HUES6 (cell line): ENCODE measurements at regions not wholly inside any gene's neighbourhood (a gene's known extent, or its start where the extent isn't known, plus 50 kb on each side); places are given as distances from the start of the nearest gene placed in this dataset.
"Not testable (repeated sequence)": the region's sequence is repeated elsewhere in the genome, so short reads cannot be mapped to it uniquely, and the experiment has no call there.

Experiments
- H3K27ac ChIP-seq: 2 replicates; pipeline ENCODE4 v1.7.0; 2013; ENCODE audit warnings: low read depth, mild to moderate bottlenecking, low read length, inconsistent platforms
- H3K27me3 ChIP-seq: 2 replicates; pipeline ENCODE4 v1.6.1; 2013; ENCODE audit warnings: low read length; ENCODE audit not compliant: control insufficient read depth, insufficient read depth
- H3K36me3 ChIP-seq: 2 replicates; pipeline ENCODE4 v1.6.1; 2013; ENCODE audit warnings: low read length; ENCODE audit not compliant: control insufficient read depth, insufficient read depth
- H3K4me1 ChIP-seq: 2 replicates; pipeline ENCODE4 v1.6.1; 2013; ENCODE audit warnings: low read length; ENCODE audit not compliant: control insufficient read depth, insufficient read depth
- H3K4me3 ChIP-seq: 2 replicates; pipeline ENCODE4 v1.5.1; 2013; ENCODE audit warnings: low read depth, low read length
- H3K9ac ChIP-seq: one replicate; pipeline ENCODE4 v1.6.1; 2013; ENCODE audit warnings: mild to moderate bottlenecking, low read length
- H3K9me3 ChIP-seq: 2 replicates; pipeline ENCODE4 v1.6.1; 2013; ENCODE audit warnings: low read depth, low read length; ENCODE audit not compliant: control insufficient read depth, insufficient read depth

DNA sequence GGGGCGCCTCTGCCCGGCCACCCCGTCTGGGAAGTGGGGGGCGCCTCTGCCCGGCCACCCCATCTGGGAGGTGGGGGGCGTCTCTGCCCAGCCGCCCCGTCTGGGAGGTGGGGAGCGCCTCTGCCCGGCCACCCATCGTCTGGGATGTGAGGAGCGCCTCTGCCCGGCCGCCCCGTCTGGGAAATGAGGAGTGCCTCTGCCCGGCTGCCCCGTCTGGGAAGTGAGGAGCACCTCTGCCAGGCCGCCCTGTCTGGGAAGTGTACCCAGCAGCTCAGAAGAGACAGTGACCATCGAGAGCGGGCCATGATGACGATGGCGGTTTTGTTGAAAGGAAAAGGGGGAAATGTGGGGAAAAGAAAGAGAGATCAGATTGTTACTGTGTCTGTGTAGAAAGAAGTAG is 249.2 kb upstream of the USP15 start:
- not testable (repeated sequence) for H3K36me3 ChIP-seq, H3K4me1 ChIP-seq, H3K9me3 ChIP-seq, H3K4me3 ChIP-seq, H3K9ac ChIP-seq, H3K27ac ChIP-seq, H3K27me3 ChIP-seq

GRCh38 chr12:62014330-62014729 is 245.9 kb upstream of the USP15 start:
- no peaks in the 10 kb centered on the region for H3K36me3 ChIP-seq
- no peak overlapping the region for H3K4me3 ChIP-seq
- no peaks in the 10 kb centered on the region for H3K4me1 ChIP-seq
- H3K9ac ChIP-seq: no peak overlapping the region
- H3K9me3 ChIP-seq: peaks cover 4% of the 10 kb centered on the region; the same call in 1 of the 2 replicates
- H3K27ac ChIP-seq: no peak overlapping the region
- H3K27me3 ChIP-seq: no peaks in the 10 kb centered on the region

DNA sequence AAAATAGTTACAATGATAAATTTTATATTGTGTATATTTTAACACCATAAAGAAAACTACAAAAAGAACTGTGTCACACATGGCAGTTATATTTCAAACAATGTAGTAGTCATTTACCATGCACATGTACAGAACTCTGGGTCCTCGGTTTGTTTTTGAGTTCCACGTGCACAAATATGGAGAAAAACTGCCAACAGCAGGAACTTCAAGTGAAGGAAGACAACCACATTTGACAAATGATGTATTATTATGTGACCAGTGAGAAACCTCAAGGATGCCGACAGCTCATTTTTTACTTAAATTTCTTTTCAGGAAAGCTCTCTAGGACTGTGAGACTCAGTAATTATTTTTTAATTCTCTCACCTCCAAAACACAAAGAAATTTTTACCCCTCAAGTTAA is 244.2 kb upstream of the USP15 start:
- no peaks in the 10 kb centered on the region for H3K4me1 ChIP-seq
- no peak overlapping the region for H3K4me3 ChIP-seq
- H3K36me3 ChIP-seq: no peaks in the 10 kb centered on the region
- H3K9me3 ChIP-seq: peaks cover 4% of the 10 kb centered on the region; the same call in 1 of the 2 replicates
- H3K27ac ChIP-seq: no peak overlapping the region
- H3K9ac ChIP-seq: no peak overlapping the region
- H3K27me3 ChIP-seq: no peaks in the 10 kb centered on the region

GRCh38 chr12:62021808-62022207 is 238.4 kb upstream of the USP15 start:
- Histone ChIP-seq H3K36me3 (no peaks in the 10 kb centered on the region), H3K4me1 (no peaks in the 10 kb centered on the region), H3K9ac (no peak overlapping the region), H3K9me3 (no peaks in the 10 kb centered on the region), H3K27me3 (no peaks in the 10 kb centered on the region), H3K4me3 (no peak overlapping the region), H3K27ac (no peak overlapping the region)

- no peaks in the 10 kb centered on the region for H3K9me3 ChIP-seq
- H3K9ac ChIP-seq: no peak overlapping the region
- H3K27ac ChIP-seq: no peak overlapping the region
- H3K4me1 ChIP-seq: no peaks in the 10 kb centered on the region
- H3K36me3 ChIP-seq: no peaks in the 10 kb centered on the region
- no peaks in the 10 kb centered on the region for H3K27me3 ChIP-seq
- no peak overlapping the region for H3K4me3 ChIP-seq
These were observed 231.7 kb upstream of the USP15 start for GRCh38 chr12:62028536-62028935.

DNA sequence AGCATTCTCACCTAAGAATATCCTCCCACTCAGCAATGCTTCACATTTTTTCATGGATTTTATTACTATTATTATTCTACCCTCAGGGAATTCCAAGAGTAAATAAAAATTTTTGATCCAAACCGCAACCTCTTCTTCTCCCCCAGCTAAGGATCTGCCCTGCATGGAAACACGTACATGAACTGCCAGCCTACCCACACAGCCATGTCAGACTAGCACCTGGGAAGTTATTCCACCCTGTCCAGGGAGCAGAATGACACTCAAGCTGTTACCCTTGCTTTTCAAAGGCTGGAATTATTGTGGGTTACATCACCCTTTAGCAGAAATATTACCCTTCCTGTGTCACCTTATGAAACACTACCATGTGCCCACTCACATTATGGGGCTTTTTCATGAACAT is 227.3 kb upstream of the USP15 start:
- Histone ChIP-seq H3K27me3 (no peaks in the 10 kb centered on the region), H3K9ac (no peak overlapping the region), H3K4me3 (no peak overlapping the region), H3K9me3 (no peaks in the 10 kb centered on the region), H3K4me1 (no peaks in the 10 kb centered on the region), H3K36me3 (no peaks in the 10 kb centered on the region), H3K27ac (no peak overlapping the region)

- no peak overlapping the region for H3K4me3 ChIP-seq
- no peak overlapping the region for H3K27ac ChIP-seq
- no peaks in the 10 kb centered on the region for H3K4me1 ChIP-seq
- H3K27me3 ChIP-seq: no peaks in the 10 kb centered on the region
- H3K9me3 ChIP-seq: peaks cover 6% of the 10 kb centered on the region; the same call in 1 of the 2 replicates
- no peak overlapping the region for H3K9ac ChIP-seq
- no peaks in the 10 kb centered on the region for H3K36me3 ChIP-seq
These were observed 215.6 kb upstream of the USP15 start for GRCh38 chr12:62044450-62045135.

DNA sequence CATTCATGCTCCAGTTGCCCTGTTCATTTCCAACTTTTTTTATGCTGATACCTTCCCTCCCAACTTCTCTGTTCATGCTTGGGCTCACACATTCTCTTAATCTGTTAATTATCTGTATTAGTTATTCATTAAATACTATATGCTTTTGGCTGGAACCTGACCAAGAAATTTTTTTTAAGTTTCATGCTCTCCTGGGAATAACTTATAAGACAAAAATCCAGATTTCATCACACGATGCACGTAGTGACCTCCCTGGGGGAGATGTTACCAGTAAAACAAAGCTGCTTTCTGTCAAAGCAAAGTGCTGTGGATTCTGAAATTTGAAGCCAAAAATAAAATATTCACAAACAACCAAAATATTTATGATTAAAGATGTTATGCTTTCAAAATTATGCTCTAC is 215.0 kb upstream of the USP15 start:
- no peaks in the 10 kb centered on the region for H3K4me1 ChIP-seq
- peaks cover 4% of the 10 kb centered on the region; the same call in 1 of the 2 replicates for H3K9me3 ChIP-seq
- no peak overlapping the region for H3K9ac ChIP-seq
- no peak overlapping the region for H3K27ac ChIP-seq
- H3K4me3 ChIP-seq: no peak overlapping the region
- no peaks in the 10 kb centered on the region for H3K27me3 ChIP-seq
- H3K36me3 ChIP-seq: no peaks in the 10 kb centered on the region

GRCh38 chr12:62050785-62051184 is 209.4 kb upstream of the USP15 start:
- Histone ChIP-seq H3K27me3 (no peaks in the 10 kb centered on the region), H3K9ac (no peak overlapping the region), H3K4me3 (no peak overlapping the region), H3K27ac (no peak overlapping the region), H3K9me3 (no peaks in the 10 kb centered on the region), H3K4me1 (no peaks in the 10 kb centered on the region), H3K36me3 (no peaks in the 10 kb centered on the region)

- H3K27me3 ChIP-seq: no peaks in the 10 kb centered on the region
- no peak overlapping the region for H3K4me3 ChIP-seq
- no peak overlapping the region for H3K9ac ChIP-seq
- no peaks in the 10 kb centered on the region for H3K9me3 ChIP-seq
- no peaks in the 10 kb centered on the region for H3K36me3 ChIP-seq
- no peak overlapping the region for H3K27ac ChIP-seq
- 0 out of 2 replicates have a peak, but pooled peaks cover 3% of the 10 kb centered on the region for H3K4me1 ChIP-seq
These were observed 190.2 kb upstream of the USP15 start for GRCh38 chr12:62069976-62070375.

DNA sequence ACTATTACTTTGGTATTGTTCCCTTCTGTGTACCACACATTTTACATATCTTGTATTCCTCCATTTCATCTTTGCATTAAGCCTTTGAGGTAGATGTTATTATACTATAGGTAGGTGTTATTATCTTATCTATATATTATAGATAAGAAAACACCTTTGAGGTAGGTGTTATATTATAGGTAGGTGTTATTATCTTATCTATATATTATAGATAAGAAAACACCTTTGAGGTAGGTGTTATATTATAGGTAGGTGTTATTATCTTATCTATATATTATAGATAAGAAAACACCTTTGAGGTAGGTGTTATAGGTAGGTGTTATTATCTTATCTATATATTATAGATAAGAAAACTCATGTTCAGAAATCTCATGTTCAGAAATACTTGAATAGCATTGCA is 187.0 kb upstream of the USP15 start:
- 0 out of 2 replicates have a peak, but pooled peaks cover 11% of the 10 kb centered on the region for H3K4me1 ChIP-seq
- H3K36me3 ChIP-seq, H3K9ac ChIP-seq, H3K27ac ChIP-seq, H3K27me3 ChIP-seq, H3K9me3 ChIP-seq, H3K4me3 ChIP-seq: not testable (repeated sequence)
